Activated CD4-positive, alpha-beta T cell treated with anti-CD3 and anti-CD28 coated beads, Interleukin-10, Interleukin-2, amounts not matched to agents 100 ng/mL and 50 ng/mL, durations not matched to agents 16 hours and 8 hours (primary cell): ENCODE measurements at regions not wholly inside any gene's neighbourhood (a gene's known extent, or its start where the extent isn't known, plus 50 kb on each side); places are given as distances from the start of the nearest gene placed in this dataset.

Source experiments
- DNase-seq: peaks from one replicate; pipeline ENCODE4 v3.0.0-alpha.2; 2020

DNA sequence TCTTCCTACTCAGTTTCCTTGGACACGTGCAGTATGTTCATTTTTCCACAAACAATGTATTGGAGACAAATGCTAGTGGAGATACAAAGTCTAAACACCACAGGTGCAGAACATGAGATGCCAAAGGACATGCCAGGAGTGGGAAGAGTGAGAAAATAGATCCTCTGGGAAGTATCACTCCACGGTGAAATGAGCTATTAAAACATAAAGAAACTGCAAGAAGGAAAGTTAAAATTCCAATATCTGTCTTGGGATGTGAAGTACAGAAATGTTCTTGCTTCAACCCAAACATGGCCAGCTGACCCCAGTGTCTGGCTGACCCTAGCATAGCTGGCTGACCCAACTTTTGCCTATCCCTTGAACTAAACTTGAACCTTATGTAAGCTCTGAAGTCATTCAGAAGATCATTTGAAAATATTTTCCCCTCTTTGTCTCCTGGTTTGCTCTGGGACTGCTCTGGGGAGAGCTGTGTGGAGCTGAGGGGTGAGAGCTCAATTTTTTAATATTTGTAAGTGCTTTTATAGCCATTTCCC is 59.5 kb downstream of the FZD1 start:
- DNase-seq, result no peak

DNA sequence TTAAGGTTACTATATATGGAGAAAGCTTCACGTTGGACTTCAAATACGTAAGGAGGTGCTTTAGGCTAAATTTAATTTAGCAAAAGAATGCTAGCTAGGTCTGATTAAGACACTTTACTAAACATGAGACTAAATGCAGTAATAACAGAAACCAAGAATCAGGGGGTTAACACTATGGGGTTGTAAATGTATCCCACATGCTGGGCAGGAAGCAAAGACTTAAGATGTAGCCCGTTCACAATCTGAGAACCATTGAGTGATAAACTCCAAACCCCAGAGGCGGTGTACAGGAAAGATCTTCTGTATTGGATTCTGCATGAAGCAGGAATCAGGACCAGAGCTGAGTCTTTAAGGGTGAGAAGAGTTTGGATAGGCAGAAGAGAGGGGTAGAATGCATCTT is 60.4 kb downstream of the FZD1 start:
- no peak for DNase-seq

DNA sequence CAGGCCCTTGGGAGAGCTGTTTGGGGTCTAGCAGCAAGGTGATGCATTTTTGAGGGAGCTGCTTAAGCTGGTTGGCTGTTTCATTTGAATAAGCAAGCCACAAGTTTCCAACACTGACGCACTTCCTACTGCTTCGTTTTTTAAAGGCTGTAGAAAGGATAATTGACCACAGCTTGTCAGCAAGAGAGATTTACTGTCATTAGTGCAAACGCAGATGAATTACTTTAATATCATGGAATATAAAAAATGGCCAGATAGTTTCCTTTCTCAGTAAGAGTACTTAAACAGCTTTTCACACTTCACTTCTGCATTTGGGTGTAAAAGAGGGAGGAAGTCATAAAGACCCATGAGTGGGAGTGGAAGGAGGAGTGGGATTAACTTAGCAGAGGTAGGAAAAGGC is 61.5 kb downstream of the FZD1 start:
- DNase-seq, result no peak

DNA sequence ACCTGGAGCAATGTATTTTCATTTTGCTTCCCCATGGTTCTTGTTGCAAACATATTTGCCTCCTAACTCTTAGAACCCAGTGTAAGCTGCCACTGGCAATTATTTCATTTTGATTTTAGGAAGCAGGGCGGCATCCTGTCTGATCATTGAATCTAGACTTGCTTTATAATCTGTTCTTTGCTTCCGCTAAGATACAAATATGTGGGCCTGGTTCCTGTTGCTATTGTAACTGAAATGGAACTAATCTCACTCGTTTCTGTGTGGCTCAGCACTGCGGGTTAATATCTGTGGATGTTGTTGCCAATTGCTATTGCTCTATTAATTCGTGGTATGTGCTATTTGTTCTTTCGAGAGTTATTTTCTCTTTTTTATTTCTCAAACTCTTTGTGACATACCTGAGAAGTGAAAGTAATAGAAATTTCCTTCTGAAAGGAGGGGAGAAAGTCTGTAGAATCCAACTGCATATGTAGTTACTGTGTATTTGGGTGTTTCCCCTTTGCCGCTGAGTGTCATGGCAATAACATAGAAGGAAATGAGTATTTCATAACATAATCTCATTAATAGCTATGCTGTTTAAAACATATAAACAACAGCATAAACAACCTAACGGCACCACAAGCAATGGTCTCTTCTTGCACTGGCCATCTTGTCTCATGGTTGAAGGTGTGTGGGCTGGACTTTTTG is 62.4 kb downstream of the FZD1 start:
- DNase-seq, result no peak

DNA sequence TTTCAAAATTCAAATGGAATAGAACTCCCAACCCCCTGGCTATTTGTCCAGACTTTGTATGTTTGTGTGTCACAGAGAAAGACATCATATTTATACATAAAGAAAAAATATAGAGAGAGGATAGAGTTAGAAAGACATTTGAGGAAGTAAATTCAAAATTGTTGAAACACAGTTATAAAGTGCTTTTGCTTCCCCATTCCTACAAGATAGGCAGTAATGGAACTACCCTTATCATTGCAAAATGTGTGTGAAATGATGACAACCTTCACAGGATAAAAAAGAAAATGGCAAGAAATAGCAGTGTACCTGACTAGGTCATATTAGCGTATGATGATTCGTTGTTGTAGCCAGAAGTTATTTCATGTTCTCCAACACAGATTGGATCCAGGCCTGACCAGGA is 63.1 kb downstream of the FZD1 start:
- DNase-seq, result no peak

DNA sequence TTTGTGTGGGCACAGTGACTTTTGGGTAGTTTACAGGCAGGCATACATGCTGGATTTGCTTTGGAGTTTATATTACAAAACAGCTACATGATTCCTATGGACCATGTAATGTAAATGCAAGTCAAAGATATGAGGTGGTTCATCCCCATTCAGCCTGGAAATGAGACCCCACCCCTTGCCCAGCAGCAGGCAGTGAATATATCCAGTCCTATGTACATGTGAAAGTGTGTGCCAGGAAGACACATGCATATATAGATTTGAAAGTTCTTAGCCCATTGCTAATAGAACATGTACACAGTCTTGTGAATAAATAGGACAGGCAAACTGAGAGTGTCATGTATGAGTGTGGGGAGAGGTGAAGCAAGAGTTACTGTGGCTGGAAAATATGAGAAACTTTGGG is 65.3 kb downstream of the FZD1 start:
- no peak for DNase-seq

DNA sequence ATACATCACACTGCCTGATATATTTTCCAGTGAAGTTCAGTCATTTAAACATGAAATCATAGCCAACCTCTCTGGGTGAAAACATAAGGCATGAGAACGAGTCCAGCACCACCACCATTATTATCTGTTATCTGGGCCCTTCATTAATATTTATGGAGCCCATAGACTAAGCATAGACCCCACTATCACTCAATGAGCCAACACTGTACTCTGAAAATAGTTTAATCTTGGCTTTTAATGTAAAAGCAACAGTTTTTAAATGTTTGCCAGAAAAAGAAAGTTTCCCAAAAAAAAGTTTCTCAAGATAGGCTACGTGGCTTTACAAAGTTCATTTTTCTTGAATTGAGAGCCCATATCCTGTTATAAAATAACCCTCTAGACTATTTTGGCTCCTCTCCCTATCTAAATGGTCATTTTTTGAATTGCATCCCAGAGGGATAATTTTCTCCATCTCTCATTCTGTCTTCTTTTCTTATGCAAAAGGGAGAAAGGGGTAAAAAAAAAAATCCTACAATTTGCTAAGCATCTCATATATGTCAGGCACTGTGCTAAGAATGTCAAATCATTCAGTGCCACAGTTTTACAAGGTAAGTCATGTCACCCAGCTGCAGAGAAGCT is 66.1 kb downstream of the FZD1 start:
- DNase-seq, result no peak

DNA sequence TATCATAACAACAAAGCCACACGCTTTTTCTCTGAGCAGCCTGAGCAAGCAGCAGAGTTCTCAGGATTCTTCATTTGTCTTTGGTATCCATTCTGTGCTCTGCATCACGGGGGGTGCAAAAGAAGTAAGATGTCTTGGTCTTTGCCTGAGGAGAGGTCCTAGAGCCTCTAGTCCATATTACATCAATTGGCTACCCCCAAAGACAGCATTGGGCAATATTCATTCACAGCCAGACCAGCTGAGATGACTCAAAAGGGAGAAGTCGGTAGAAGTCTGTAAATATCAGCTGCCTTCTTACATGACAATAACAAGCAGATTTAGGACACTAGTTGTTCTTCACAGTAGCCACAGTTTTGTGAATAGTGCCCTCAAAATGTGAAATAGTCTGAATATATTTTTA is 66.6 kb downstream of the FZD1 start:
- no peak for DNase-seq

DNA sequence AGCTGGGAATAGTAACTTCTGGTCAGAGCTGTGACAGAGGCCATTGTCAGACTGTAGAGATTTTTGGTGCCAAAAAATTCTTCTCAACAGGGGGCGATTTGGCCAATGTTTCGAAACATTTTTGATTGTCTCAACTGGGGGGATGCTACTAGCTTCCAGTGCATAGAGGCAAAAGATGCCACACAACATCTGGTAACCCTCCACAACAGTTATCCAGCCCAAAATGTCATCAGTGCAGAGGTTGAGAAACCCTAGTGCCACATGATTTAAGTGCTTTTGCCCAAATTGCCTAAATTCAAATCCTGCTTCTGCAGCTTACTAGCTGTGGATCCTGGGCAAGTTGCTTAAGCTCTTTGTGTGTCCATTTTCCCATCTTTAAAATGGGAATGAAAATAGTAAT is 71.9 kb downstream of the FZD1 start:
- DNase-seq, result no peak

DNA sequence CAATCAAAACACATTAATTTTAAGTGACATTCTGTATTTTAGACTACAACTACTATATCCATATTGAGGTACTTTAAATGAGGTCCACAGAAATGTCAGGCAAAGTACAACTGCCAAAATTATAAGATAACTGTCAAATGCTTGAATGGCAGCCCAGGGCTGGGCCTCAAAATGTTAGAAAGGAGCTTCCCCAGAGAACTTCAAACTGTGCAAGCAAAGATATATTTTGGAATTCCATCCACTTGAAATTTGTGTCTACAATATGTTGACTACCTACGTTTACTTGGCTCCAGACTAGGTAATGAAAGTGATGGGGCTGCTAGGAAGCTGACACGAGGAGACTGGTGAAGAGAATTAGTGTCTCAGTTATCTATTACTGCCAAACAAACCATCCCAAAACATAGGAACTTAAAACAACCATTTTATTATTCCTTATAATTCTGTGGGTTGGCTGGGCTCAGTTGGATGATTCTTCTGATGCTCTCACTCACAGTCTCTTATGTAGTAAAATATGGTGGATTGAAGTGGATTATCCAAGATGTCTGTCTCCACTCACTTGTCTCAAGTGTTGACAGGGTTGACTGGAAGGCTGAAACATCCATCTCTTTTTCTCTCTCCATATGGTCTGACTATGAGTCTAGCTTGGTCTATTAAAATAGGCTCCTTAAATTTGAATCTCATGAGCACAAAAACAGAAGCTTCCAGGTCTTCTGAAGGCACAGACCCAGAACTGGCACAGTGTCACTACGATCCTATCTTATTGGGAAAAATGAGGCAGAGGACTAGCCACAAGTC is 74.2 kb downstream of the FZD1 start:
- DNase-seq, result no peak

DNA sequence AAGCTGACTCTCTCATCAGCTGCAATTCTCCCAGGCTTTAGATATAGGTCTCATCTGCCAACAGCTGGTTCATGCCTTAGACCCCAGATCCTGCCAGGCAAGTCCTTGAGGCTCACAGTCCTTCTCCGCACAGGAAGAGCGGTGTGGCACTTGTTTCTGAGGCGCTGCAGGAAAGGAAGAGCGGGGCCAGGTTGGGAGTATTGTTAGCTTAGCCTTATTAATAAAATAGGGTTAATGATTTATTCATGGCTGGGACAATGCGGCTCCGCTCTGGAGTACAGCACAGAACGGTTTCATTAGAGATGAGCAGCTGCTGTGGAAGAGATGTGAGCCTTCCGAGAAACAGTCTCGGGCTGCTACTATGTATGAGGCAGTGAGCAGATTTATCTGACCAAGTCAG is 78.1 kb downstream of the FZD1 start:
- DNase-seq, result no peak

DNA sequence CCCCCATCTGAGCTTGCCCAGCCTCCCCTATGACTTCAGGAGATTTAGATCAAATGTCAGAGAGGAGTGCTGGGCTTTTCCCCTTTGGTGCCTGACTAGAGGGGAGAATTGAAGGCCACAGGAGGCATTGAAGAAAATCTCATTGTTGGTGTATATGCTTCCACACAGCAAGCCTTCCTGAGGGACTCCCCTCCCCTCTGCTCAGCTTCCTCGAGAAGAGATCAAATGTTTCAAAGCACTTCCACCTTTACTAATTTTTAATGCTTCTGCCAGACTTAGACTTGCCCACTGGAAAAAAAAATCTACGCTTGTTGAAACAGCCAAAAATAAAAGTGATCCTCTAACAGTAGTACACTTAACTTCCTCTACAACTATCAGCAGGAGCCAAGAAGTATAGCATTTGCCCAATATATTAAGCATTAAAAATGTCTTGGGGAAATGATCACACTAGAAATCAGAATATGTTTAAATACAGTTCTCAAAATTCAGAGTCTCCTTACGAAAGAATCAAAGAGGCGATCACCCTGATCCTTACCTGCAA is 79.3 kb downstream of the FZD1 start:
- DNase-seq, result no peak

DNA sequence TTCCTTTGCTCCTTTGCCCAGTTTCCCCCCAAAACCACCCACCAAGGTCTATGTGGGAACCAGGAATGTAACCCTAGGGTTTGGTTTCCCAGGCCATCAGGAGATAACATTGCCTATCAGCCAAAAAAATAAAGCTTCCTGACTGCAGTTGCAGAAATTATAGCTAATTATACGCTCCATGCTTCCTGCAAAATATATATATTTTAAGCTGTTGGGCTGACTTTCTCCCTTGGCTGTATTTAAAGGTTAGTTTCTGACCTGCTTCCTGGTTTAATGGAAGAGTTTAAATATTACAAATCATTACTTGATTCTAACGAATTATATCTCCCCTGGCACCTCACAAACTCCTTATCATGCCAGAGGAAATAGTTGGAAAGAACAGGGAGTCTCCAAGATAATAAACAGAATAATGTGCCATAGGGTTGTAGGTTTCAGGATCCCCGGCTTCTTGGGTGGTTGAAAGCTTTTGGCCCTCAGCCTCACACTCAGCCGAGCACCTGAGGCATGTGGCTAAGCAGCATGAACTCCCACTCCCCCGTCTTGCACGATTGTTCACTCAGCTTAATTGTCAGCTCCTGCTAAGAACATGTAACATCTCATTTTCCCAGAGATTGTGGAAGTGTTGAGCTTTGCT is 79.9 kb downstream of the FZD1 start:
- no peak for DNase-seq

DNA sequence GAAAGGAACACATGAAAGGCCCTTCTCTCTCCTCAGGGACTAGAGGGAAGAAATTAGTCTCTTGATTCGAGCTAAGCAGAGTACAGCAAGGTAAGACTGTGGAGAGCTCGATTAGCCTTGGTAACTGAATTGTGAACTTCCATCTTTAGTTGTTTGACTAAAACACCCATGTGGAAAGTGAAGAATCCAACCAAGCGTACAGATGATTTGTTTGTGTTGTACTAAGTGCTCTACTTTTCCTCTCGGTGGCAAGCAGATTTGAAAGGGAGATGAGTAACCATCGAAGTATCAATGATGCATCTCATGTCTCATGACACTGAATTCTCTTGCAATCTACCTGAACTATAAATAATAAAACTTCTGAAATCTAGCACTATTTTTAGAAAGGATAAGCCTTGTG is 80.7 kb downstream of the FZD1 start:
- DNase-seq, result no peak

DNA sequence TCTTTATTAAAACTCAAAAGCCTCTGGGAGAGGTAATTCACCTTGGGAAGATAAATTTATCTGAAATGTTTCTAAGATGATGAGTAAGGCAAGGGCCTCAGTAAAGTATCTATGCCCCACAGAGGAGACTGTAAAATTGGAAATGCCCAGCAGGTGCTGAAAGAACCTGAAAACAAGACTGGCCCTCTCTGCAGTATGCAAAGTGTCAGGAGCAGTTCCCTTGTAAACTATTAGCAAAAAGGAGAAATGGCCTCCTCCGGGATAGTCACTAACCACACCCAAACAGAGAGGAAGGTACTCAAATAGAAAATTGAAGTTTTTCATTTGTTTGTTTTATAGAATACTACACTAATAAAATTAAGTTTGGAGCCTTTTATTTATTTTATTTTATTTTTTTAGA is 81.2 kb downstream of the FZD1 start:
- no peak for DNase-seq

DNA sequence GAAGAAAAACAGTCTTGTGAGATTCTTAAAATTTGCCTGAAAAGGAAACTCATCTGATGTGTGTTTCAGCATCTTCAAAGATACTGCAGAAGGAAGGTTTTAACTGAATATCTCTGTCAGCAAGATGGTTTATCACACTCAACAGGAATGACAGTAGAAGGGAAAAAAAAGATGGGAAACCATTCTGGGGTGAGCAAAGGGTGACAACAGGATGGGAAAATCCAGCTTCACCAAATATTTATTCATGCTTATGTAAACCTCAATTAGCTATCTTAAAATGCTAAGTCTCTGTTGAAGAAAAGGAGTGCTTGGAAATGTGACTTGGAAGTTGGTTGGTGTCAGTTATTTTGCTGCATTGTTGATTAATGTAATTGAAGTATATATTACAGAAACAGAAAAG is 82.2 kb downstream of the FZD1 start:
- no peak for DNase-seq

DNA sequence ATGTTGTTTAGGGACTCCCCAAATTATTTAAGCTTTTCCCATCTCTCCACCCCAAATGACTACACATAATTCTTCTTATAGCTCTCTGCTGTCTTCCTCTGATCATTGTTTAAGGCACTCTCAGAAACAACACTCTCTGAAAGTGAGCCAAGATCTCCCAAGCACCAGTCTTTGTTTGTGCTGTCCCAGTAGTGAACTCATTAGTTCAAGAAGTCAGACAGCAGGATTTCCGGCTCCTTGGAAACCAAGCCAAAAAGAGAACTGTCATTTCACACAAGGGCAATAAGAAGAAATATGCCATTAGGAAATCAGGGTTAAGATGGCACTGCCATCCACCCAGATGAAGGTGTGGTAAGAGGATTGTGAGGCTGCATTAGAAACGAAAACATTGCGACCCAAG is 83.1 kb downstream of the FZD1 start:
- DNase-seq, result no peak

DNA sequence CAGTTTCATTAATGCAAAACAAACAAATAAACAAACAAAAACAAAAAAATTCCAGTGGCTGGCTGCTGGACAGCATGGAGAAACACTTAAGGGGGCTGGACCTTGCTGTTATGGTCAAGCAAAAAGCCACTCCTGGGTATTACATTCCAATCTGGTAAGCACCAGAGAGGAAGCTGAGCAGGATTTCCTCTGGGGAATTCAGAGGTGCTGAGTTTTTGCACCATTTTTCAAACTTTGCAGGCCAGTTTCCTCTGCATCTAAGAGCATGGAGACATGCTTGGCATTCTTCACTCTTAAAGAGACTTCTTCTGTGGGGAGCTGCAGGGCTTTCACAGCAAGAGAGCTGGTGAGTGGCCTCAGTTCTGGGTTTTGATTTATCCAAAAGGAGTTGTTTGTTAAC is 84.5 kb downstream of the FZD1 start:
- DNase-seq, result no peak

DNA sequence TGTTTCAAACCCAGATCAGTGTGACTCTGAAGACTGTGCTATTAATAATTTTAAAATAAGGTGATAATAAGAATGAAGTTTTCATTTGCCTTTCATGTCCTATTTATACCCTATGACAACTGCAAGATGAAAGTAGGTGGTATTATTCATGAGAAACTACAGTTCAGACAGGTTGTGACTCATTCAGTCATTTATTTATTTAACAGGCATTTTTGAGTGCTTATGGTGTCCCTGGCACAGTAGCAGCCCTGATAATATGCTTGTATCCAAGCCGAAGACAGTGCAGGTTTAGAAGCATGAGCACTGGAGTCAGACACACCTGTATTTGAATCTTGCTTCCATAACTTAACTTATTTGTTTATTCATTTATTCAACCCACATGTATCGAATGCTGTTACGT is 87.1 kb downstream of the FZD1 start:
- DNase-seq, result no peak

DNA sequence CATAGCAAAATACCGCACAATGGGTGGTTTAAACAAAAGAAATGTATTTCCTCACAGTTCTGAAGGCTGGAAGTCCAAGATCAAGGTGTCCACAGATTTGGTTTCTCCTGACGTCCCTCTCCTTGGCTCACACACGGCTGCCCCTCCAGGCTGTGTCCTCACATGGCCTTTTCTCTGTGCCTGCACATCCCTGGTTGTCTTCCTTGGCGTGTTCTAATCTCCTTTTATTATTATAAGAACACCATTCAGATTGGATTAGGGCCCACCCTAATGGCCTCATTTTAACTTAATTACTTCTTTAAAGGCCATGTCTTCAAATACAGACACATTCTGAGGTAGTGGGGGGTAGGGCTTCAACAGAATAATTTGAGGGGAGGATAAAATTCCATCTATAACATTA is 87.9 kb downstream of the FZD1 start:
- no peak for DNase-seq

DNA sequence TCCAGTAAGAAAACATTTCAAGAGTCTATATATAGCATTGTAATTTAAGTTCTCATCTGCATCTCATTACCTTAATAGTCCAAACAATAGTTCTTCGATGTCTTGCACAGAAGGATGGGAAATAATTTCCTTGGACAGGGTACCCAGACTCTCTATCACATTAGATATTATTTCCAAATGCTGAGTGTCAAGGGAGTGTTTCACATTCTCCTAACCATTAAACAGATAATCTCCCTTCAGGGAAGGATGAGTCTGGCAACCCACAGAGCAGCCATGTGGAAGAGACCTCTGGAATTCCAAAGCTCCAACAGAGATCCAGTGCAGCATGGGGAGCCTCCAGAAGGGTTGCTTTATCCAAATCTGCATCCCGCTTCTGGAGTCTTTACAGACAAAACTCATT is 89.6 kb downstream of the FZD1 start:
- no peak for DNase-seq

DNA sequence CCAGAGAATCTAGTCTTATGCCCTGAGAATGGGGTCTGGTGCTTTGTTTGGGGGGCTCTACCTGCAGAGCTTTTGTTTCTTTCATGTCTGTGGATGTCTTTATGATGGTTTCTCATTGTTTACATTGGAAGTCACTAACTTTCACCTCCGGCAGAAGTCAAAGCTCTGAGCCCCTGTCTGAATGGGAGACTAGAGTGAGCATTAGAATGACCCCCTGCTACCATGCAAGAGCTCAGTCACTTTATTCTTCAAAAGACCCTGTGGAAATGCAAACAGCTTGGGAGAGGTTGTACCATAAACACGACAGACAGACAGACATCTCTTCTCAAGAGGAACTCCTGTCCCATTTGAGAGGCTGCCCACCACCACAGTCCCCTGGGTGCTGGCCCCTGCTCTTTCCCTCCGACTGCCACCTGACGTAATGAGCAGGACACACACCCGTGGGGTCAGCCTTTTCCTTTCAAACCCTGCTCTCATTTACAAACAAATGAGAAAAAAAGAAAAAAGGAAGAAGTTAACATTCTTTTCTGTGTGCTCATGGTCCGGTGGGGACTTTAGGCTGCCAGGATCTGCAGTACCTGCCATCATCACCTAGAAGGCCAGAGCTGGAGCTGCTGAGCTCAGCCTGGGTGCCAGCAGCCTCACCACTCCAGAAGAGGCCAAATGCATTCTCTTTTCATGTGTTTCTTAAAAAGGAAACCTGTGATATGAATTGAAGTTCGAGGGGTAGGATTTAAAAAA is 91.6 kb downstream of the FZD1 start:
- DNase-seq, result no peak

DNA sequence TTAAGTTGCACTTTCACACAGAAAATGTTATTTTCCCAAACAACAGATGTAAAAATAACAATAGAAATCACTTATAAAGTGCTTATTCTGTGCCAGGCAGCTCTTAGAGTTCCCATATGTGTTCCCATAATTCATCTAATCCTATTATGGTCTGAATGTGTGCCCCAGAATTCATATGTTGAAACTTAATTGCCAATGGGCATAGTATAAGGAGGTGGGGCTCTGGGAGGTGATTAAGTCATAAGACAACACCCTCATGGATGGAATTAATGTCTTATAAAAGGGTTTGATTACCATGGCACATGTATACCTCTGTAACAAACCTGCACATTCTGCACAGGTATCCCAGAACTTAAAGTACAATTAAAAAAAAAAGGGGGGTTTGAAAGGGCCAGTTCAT is 92.7 kb downstream of the FZD1 start:
- no peak for DNase-seq
